KMS-11 (cell line): ENCODE measurements at regions not wholly inside any gene's neighbourhood (a gene's known extent, or its start where the extent isn't known, plus 50 kb on each side); places are given as distances from the start of the nearest gene placed in this dataset.

Source experiments
- H2AFZ ChIP-seq: fragments of 200-600 bp; sonication (generic); 2 replicates; pipeline ENCODE4 v1.6.1; 2016; ENCODE audit warnings: antibody characterized with exemption, mixed run types, low read depth
- H3K27ac ChIP-seq: fragments of 200-600 bp; sonication (generic); 2 replicates; pipeline ENCODE4 v1.6.1; 2016; ENCODE audit warnings: mild to moderate bottlenecking, mixed run types
- H3K27me3 ChIP-seq: fragments of 200-600 bp; sonication (generic); 2 replicates; pipeline ENCODE4 v1.6.1; 2017; ENCODE audit warnings: mild to moderate bottlenecking, low read depth, mixed run types, moderate library complexity; ENCODE audit not compliant: insufficient read depth
- H3K36me3 ChIP-seq: fragments of 200-600 bp; sonication (generic); 2 replicates; pipeline ENCODE4 v1.6.1; 2017; ENCODE audit warnings: mild to moderate bottlenecking, mixed run types; ENCODE audit not compliant: insufficient read depth
- H3K4me1 ChIP-seq: fragments of 200-600 bp; sonication (generic); 2 replicates; pipeline ENCODE4 v1.6.1; 2016; ENCODE audit warnings: mild to moderate bottlenecking, low read depth, mixed run types; ENCODE audit not compliant: poor library complexity, severe bottlenecking
- H3K4me2 ChIP-seq: fragments of 200-600 bp; sonication (generic); 2 replicates; pipeline ENCODE4 v1.7.0; 2016; ENCODE audit warnings: mild to moderate bottlenecking, mixed run types
- H3K4me3 ChIP-seq: fragments of 200-600 bp; sonication (generic); IDR thresholded peaks from 2 replicates; pipeline ENCODE4 v1.6.1; 2017; ENCODE audit warnings: low read depth, low read length, mixed read lengths; ENCODE audit not compliant: insufficient read depth
- H3K79me2 ChIP-seq: fragments of 200-600 bp; sonication (generic); 2 replicates; pipeline ENCODE4 v1.6.1; 2016; ENCODE audit warnings: low read depth, mixed run types; ENCODE audit not compliant: insufficient read depth
- H3K9ac ChIP-seq: fragments of 200-600 bp; sonication (generic); 2 replicates; pipeline ENCODE4 v1.6.1; 2016; ENCODE audit warnings: mild to moderate bottlenecking, mixed run types
- H4K20me1 ChIP-seq: fragments of 200-600 bp; sonication (generic); 2 replicates; pipeline ENCODE4 v1.6.1; 2016; ENCODE audit warnings: mild to moderate bottlenecking, mixed run types; ENCODE audit not compliant: insufficient read depth
- TF ChIP-seq, protein P1 (sequence below): fragments of 200-600 bp; sonication (generic); conservative IDR thresholded peaks from 2 replicates; pipeline ENCODE4 v1.6.1; 2017; ENCODE audit warnings: low read depth, mild to moderate bottlenecking, antibody characterized with exemption, low read length, moderate library complexity, mixed read lengths

DNA sequence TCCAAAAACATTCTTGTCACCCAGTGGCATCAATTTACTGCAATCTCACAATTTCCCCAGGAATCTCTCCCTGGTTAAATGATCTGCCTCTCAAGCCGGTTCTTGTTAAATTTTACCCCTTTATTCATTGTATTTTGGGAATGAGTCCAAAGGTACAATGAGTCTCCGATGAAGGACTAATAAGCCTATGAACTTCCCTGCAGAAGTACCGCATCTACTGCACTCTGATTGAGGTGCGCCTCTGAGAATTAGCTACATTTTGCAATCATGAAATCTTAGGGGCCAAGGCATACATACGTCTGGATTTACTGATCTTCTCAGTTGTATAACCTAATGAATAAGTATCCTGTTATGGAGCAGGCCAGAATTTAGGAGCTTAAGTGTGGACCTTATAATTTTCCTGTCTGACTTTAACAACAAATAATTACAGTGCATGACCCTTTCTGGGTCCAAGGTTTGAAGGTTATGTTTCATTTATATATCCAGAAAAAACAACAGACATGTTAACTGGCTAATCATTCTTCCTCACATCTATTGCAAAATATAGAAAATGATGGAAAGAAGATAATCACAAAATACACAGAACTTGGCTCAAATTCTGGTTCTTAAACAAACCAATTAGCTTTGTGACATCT lies 261.8 kb upstream of the NRXN1 start:
- H3K9ac ChIP-seq = no peak overlapping the region
- no peaks in the 10 kb centered on the region for H3K79me2 ChIP-seq
- TF ChIP-seq, protein P1, sequence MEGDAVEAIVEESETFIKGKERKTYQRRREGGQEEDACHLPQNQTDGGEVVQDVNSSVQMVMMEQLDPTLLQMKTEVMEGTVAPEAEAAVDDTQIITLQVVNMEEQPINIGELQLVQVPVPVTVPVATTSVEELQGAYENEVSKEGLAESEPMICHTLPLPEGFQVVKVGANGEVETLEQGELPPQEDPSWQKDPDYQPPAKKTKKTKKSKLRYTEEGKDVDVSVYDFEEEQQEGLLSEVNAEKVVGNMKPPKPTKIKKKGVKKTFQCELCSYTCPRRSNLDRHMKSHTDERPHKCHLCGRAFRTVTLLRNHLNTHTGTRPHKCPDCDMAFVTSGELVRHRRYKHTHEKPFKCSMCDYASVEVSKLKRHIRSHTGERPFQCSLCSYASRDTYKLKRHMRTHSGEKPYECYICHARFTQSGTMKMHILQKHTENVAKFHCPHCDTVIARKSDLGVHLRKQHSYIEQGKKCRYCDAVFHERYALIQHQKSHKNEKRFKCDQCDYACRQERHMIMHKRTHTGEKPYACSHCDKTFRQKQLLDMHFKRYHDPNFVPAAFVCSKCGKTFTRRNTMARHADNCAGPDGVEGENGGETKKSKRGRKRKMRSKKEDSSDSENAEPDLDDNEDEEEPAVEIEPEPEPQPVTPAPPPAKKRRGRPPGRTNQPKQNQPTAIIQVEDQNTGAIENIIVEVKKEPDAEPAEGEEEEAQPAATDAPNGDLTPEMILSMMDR = no peak
- no peak overlapping the region for H2AFZ ChIP-seq
- no peaks in the 10 kb centered on the region for H4K20me1 ChIP-seq
- H3K36me3 ChIP-seq = no peaks in the 10 kb centered on the region
- H3K4me2 ChIP-seq = no peak overlapping the region
- no peak overlapping the region for H3K27ac ChIP-seq
- no peaks in the 10 kb centered on the region for H3K27me3 ChIP-seq
- H3K4me3 ChIP-seq = no peak overlapping the region
- H3K4me1 ChIP-seq = no peaks in the 10 kb centered on the region

DNA sequence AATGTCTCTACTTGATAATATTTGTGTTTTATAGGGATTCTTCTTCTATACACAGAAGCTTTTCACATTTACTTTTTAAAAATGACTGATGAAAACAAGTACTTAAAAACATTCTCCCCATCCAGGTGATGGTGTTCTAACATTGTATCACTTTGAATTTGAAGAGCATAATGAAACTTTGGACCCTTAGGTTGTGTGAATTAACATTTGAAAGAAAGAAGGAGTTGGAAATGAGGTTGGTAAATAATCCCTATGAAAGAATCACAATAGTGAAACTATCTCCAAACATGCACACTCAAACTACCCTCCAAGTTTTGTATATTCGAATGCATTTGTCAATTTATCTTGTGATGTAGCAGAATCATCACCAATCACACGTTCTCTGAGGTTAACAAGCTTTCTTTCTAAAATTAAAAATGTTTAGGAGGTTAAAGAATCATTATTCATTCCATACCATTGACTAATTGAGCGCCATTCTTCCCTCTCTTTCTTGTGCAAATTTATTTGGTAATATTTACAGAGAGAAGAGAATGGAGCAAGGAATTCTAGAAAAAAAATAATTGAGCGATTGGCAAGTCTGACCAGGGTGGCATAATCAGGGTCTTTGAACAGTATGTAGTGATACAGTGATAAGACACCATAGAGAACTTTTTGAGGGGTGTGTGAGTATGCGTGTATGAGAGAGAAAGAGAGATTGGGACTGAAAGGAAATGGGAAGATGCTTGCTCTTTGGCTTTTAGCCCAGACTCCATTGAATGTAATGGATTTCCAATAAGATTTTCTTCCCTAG lies 260.0 kb upstream of the NRXN1 start:
- Histone ChIP-seq H3K4me2 (no peak overlapping the region), H3K4me1 (no peaks in the 10 kb centered on the region), H3K9ac (no peak overlapping the region), H3K27me3 (no peaks in the 10 kb centered on the region), H3K4me3 (no peak overlapping the region), H2AFZ (no peak overlapping the region), H3K27ac (no peak overlapping the region), H3K36me3 (no peaks in the 10 kb centered on the region), H4K20me1 (no peaks in the 10 kb centered on the region), H3K79me2 (no peaks in the 10 kb centered on the region)
- TF ChIP-seq, protein P1 = no peak

DNA sequence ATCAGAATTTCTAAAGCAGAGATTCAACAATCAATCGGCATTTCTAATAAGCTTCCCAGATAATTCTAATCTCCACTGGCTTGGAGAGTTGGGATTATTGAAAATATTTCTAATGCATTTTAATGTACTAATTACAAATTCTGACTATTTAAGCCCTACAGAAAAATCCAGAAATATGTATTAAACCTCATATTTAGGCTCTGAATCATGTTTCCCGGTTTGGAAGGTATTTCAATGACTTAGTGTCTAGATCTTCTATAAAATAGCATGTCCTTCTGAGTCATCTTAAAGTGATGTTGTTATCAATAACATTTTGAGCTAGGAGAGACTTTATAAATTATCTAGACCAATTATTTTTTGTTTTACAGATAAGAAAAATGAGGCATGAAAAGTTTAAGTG lies 258.8 kb upstream of the NRXN1 start:
- Histone ChIP-seq H3K36me3 (no peaks in the 10 kb centered on the region), H3K4me2 (no peak overlapping the region), H3K27me3 (no peaks in the 10 kb centered on the region), H3K4me1 (no peaks in the 10 kb centered on the region), H3K4me3 (no peak overlapping the region), H4K20me1 (no peaks in the 10 kb centered on the region), H3K9ac (no peak overlapping the region), H3K79me2 (no peaks in the 10 kb centered on the region), H3K27ac (no peak overlapping the region), H2AFZ (no peak overlapping the region)
- TF ChIP-seq, protein P1 = no peak

DNA sequence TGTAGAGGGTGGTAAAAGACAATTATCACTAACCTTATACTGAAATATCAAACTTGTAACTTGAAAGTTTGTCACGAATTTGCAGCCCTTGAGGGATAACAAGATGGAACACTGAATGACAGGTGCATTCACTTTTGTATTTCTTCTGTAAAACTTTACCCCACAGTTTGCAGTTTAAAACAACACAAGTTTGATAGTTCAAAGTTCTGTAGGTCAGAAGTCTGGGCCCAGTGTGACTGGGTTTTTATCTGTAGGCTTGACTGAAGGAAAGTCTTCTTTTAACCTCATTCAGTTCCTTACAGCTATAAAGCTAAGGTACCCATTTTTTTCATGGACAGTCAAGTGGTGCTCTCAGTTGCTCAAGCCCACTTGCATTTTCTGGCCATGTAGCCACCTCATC lies 257.1 kb upstream of the NRXN1 start:
- Histone ChIP-seq H3K79me2 (no peaks in the 10 kb centered on the region), H2AFZ (no peak overlapping the region), H3K4me3 (no peak overlapping the region), H3K9ac (no peak overlapping the region), H3K27ac (no peak overlapping the region), H4K20me1 (no peaks in the 10 kb centered on the region), H3K36me3 (no peaks in the 10 kb centered on the region), H3K4me2 (no peak overlapping the region), H3K27me3 (no peaks in the 10 kb centered on the region), H3K4me1 (no peaks in the 10 kb centered on the region)
- TF ChIP-seq, protein P1 = no peak
